ACC112 (cell line): ENCODE measurements at regions not wholly inside any gene's neighbourhood (a gene's known extent, or its start where the extent isn't known, plus 50 kb on each side); places are given as distances from the start of the nearest gene placed in this dataset.

Experiments used
- H2AFZ ChIP-seq: fragments of 200-600 bp; sonication (generic); one replicate; pipeline ENCODE4 v1.6.0; 2017; ENCODE audit warnings: antibody characterized with exemption, low read length; ENCODE audit not compliant: unreplicated experiment
- H3K27ac ChIP-seq: fragments of 200-600 bp; sonication (generic); 2 replicates; pipeline ENCODE4 v1.5.1; 2014; ENCODE audit warnings: low read depth, mild to moderate bottlenecking, antibody characterized with exemption, low read length, moderate library complexity
- H3K27me3 ChIP-seq: fragments of 200-600 bp; sonication (generic); 2 replicates; pipeline ENCODE4 v1.6.1; 2014; ENCODE audit warnings: mild to moderate bottlenecking, antibody characterized with exemption, low read length, moderate library complexity, mixed read lengths; ENCODE audit not compliant: insufficient read depth
- H3K36me3 ChIP-seq: fragments of 200-600 bp; sonication (generic); 2 replicates; pipeline ENCODE4 v1.6.1; 2016; ENCODE audit warnings: mild to moderate bottlenecking, antibody characterized with exemption, low read length, moderate library complexity, mixed read lengths; ENCODE audit not compliant: insufficient read depth
- H3K4me1 ChIP-seq: fragments of 200-600 bp; sonication (generic); one replicate; pipeline ENCODE4 v1.6.1; 2016; ENCODE audit warnings: low read length, mixed read lengths; ENCODE audit not compliant: insufficient read depth, unreplicated experiment, control insufficient read depth
- H3K4me3 ChIP-seq: fragments of 200-600 bp; sonication (generic); 2 replicates; pipeline ENCODE4 v1.5.1; 2014; ENCODE audit warnings: mild to moderate bottlenecking, low read depth, low read length
- H3K79me2 ChIP-seq: fragments of 200-600 bp; sonication (generic); one replicate; pipeline ENCODE4 v1.6.0; 2016; ENCODE audit warnings: low read length; ENCODE audit not compliant: control insufficient read depth, unreplicated experiment, insufficient read depth

DNA sequence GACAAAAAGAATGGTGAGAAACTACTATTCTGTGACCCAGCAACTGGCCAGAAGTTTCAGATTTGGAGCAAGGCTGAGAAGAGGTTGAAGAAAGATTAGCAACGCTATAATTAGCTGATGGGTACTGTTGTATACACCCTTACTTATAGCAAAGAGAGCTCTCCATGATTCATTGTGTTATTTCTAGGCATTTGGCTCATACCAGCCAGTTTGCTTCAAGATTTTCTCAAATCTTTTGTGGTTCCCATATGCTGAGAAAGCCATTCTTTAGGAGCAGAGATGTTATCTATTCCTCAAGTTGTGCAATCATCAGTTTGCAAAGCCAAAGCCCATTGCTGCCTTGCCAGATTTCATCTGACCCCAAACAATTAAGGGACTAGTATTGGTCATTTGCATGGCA is 179.4 kb downstream of the ETS1 start:
- H3K4me1 ChIP-seq: peaks cover 30% of the 10 kb centered on the region
- no peaks in the 10 kb centered on the region for H3K79me2 ChIP-seq
- H3K36me3 ChIP-seq: no peaks in the 10 kb centered on the region
- no peaks in the 10 kb centered on the region for H3K27me3 ChIP-seq
- peak overlapping the region; percentile 68 for H3K27ac ChIP-seq
- no peak overlapping the region for H2AFZ ChIP-seq
- H3K4me3 ChIP-seq: peak overlapping the region; percentile 9; the same call in 1 of the 2 replicates

DNA sequence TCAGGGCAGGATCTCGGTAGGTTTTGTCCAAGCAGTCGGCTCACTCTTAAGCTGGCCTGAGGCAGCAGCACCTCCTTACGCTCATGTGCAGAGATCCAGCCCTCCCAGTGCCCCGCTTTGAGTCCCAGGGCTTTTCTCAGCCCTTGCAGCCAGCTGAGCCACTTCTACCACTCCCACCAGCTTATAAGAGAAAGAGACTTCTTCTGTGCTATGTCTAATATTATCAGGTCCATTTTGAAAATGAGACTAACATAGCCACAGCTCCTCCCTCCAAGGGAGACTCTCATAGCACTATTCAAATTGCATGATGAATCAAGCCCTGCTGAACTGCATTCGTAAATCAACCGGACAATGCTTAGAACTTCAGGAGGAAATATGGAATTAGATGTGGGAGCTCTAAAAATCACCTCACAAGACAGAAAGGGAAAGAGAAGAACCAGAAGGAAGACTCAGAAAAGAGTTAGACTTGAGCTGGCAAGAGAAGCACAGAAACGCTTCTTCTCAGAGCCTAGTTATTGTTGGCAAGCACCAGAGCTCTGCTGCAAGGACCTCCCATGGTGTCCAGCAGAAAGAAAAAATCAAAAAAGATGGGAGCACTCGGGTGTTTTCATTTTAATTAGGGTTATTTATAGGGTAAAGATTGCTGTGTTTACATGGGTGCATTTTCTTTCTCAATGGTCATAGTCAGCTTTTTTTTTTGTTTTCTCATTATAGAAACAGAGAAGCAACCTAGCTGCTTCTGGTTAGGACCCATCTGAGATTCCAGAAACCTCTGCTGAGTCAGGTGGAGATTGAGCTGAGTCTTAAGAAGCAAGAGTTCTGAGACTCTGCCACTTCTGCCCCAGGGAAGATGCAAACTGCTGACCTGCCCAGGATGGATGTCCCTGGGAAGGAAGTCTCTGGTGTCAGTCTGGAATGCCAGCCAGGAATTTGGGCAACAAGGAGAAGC is 181.4 kb downstream of the ETS1 start:
- H3K27me3 ChIP-seq: no peaks in the 10 kb centered on the region
- no peak overlapping the region for H3K4me3 ChIP-seq
- H3K4me1 ChIP-seq: peaks cover 30% of the 10 kb centered on the region
- no peak overlapping the region for H2AFZ ChIP-seq
- H3K36me3 ChIP-seq: no peaks in the 10 kb centered on the region
- no peaks in the 10 kb centered on the region for H3K79me2 ChIP-seq
- no peak overlapping the region for H3K27ac ChIP-seq

- no peak overlapping the region for H3K4me3 ChIP-seq
- no peaks in the 10 kb centered on the region for H3K36me3 ChIP-seq
- H3K27ac ChIP-seq: no peak overlapping the region
- no peaks in the 10 kb centered on the region for H3K79me2 ChIP-seq
- no peak overlapping the region for H2AFZ ChIP-seq
- H3K27me3 ChIP-seq: no peaks in the 10 kb centered on the region
- H3K4me1 ChIP-seq: peaks cover 29% of the 10 kb centered on the region
These were observed 182.2 kb downstream of the ETS1 start for GRCh38 chr11:128405112-128405511.

DNA sequence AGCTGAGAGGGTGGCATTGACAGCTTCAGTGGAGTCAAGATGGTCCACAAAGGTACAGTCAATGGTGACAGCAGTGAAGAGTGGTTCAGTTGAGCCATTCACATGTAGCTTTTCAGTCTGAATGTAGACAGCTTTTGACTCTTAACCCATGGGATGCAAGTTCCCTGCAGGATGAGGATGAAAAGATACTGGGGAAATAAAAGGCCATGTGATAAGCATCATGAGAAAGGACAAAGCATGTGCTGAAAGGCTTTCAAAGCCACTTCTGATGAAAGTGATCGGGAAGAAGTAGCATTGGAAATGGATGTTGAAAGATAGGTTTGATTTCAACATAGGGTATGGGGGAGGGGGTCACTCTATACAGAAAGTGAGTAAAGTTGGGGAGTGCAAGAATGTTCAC is 182.9 kb downstream of the ETS1 start:
- H3K4me3 ChIP-seq: no peak overlapping the region
- no peak overlapping the region for H2AFZ ChIP-seq
- H3K79me2 ChIP-seq: no peaks in the 10 kb centered on the region
- no peaks in the 10 kb centered on the region for H3K36me3 ChIP-seq
- H3K27me3 ChIP-seq: no peaks in the 10 kb centered on the region
- H3K27ac ChIP-seq: no peak overlapping the region
- H3K4me1 ChIP-seq: peaks cover 27% of the 10 kb centered on the region

- no peak overlapping the region for H3K27ac ChIP-seq
These were observed 186.8 kb downstream of the ETS1 start for GRCh38 chr11:128400382-128401203.

DNA sequence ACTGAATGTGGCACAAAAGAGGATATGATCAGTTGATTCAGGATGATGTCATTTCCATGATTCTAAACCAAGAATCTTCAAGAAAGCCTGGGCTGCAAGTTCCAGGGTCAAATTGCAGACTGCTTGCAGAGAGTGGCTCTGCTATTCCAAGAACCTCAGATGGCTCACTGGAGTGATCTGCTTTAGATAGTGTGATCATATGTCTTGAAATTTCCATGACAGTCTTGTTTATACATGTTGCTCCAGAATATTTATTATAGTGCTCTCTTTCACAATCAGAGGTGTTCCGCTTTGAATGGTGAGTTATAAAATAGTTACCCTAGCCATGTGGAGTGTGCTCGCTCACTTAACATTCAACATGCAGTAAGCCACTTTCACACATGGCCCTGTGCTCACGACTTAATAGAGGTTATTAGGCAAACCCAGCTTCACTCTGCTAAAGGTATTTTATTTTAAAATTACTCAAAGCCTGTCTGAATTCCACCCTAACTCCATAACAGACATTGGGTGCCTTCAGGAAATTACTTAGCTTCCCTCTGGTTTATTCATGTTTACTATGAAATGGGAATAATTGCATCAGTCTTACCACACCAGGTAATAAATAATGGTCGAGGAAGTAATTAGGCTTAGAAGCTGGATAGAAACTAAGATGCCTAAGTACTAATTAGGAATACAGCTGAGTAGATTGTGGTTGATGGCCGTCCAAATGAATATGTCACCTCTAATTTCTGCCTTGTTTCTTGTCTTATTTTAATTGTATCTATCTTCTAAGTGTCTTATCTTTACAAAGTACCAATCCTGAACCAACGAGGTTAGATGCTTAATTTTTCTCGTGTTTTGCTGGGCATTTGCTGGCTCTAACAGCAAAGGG is 187.9 kb downstream of the ETS1 start:
- H3K27me3 ChIP-seq: no peaks in the 10 kb centered on the region
- no peaks in the 10 kb centered on the region for H3K36me3 ChIP-seq
- no peak overlapping the region for H2AFZ ChIP-seq
- H3K4me1 ChIP-seq: peaks cover 15% of the 10 kb centered on the region
- peak overlapping the region; percentile 29; the same call in 1 of the 2 replicates for H3K27ac ChIP-seq
- no peaks in the 10 kb centered on the region for H3K79me2 ChIP-seq
- no peak overlapping the region for H3K4me3 ChIP-seq

More at GRCh38 chr11:128400382-128401203, 186.8 kb downstream of the ETS1 start:
- Histone ChIP-seq H3K36me3 (no peaks in the 10 kb centered on the region), H3K4me3 (no peak overlapping the region), H3K79me2 (no peaks in the 10 kb centered on the region), H3K27me3 (no peaks in the 10 kb centered on the region), H3K4me1 (peaks cover 15% of the 10 kb centered on the region), H2AFZ (no peak overlapping the region)

GRCh38 chr11:128398517-128399250 is 188.7 kb downstream of the ETS1 start:
- H3K27me3 ChIP-seq: no peaks in the 10 kb centered on the region
- H3K36me3 ChIP-seq: no peaks in the 10 kb centered on the region
- H2AFZ ChIP-seq: no peak overlapping the region
- H3K4me3 ChIP-seq: no peak overlapping the region
- no peaks in the 10 kb centered on the region for H3K79me2 ChIP-seq
- peaks cover 20% of the 10 kb centered on the region for H3K4me1 ChIP-seq
- peak overlapping the region; percentile 29 for H3K27ac ChIP-seq

GRCh38 chr11:128397362-128397761 is 190.0 kb downstream of the ETS1 start:
- no peak overlapping the region for H2AFZ ChIP-seq
- H3K27me3 ChIP-seq: no peaks in the 10 kb centered on the region
- H3K4me1 ChIP-seq: peaks cover 21% of the 10 kb centered on the region
- no peak overlapping the region for H3K4me3 ChIP-seq
- H3K79me2 ChIP-seq: no peaks in the 10 kb centered on the region
- H3K27ac ChIP-seq: no peak overlapping the region
- no peaks in the 10 kb centered on the region for H3K36me3 ChIP-seq

DNA sequence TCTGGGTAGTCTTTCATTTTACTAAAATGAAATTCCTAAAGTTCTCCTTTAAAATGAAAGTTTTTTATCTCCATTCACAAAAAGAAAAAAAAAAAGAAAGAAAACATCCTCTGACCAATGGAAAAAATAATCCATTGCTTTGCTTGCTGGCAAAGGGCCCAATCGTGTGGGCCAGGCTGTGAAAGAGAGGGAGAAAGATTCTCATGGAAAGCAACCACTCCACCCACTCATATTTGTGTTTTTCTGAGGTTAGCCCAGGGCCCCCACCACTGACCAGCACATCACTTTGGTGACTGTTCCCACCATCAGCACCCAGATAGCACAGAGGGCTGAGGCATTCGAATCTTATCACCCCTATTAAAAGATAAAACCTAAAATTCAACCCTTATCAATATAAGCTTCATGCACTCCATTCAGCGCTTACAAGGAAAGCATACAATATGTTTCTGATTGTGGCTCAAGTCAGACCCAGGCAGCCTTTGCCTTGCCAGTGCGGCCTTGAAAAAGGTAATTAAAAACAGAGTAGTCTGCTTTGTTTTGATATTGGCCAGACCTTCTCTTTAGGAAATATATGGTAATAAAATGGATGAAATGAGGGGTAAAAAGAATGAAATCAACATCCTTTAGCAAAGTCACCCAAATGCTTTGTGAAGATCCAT is 192.8 kb downstream of the ETS1 start:
- H3K4me1 ChIP-seq: peaks cover 17% of the 10 kb centered on the region
- H3K27me3 ChIP-seq: no peaks in the 10 kb centered on the region
- no peak overlapping the region for H2AFZ ChIP-seq
- H3K27ac ChIP-seq: no peak overlapping the region
- no peak overlapping the region for H3K4me3 ChIP-seq
- no peaks in the 10 kb centered on the region for H3K36me3 ChIP-seq
- no peaks in the 10 kb centered on the region for H3K79me2 ChIP-seq
